Panc1 (cell line): ENCODE measurements at regions not wholly inside any gene's neighbourhood (a gene's known extent, or its start where the extent isn't known, plus 50 kb on each side); places are given as distances from the start of the nearest gene placed in this dataset.

Experiments used
- ATAC-seq: fragments of 200-7000 bp; cut with Tn5 transposase; 2 replicates; pipeline ENCODE4 v1.9.1; 2020; ENCODE audit warnings: mild to moderate bottlenecking, moderate library complexity
- BruUV-seq: library from RNA; stranded (reverse); fragments of 400-500 nt; replicated peaks from 2 replicates; lab custom pipeline; 2021; lab: Mats Ljungman, UMichigan
- CTCF ChIA-PET: fragments of 300-600 bp; sonication (Branson Sonifier 250); formaldehyde crosslinking; loops from one replicate; lab custom pipeline; 2022; ENCODE audit warnings: antibody characterized with exemption; lab: Charles Lee
- POLR2A ChIA-PET: fragments of 300-600 bp; sonication (Branson Sonifier 250); formaldehyde crosslinking; loops from one replicate; lab custom pipeline; 2022; ENCODE audit warnings: antibody characterized with exemption; lab: Charles Lee
- DNase-seq: peaks from one replicate; pipeline ENCODE4 v3.0.0-alpha.2; 2010; ENCODE audit warnings: low read depth, low spot score
- H3K27ac ChIP-seq: 2 replicates; pipeline ENCODE4 v1.5.1; 2011; ENCODE audit warnings: mild to moderate bottlenecking, low read length, inconsistent platforms
- H3K27me3 ChIP-seq: fragments of 200-500 bp; sonication (Bioruptor generic); 2 replicates; pipeline ENCODE4 v1.6.0; 2014; ENCODE audit warnings: low read length, inconsistent platforms; ENCODE audit not compliant: control insufficient read depth, insufficient read depth
- H3K36me3 ChIP-seq: fragments of 200-500 bp; sonication (Bioruptor generic); 2 replicates; pipeline ENCODE4 v1.5.1; 2014; ENCODE audit warnings: inconsistent platforms, mild to moderate bottlenecking, low read length, moderate library complexity; ENCODE audit not compliant: control insufficient read depth, insufficient read depth
- H3K4me1 ChIP-seq: 2 replicates; pipeline ENCODE4 v1.5.1; 2011; ENCODE audit warnings: inconsistent platforms, mild to moderate bottlenecking, low read length, moderate library complexity; ENCODE audit not compliant: control insufficient read depth, insufficient read depth
- H3K4me3 ChIP-seq, 2 experiments: 2 replicates each; pipeline ENCODE4 v1.5.1; 2011 to 2012; ENCODE audit warnings: low read depth in 2 of 2, low read length in 2 of 2, mild to moderate bottlenecking in 2 of 2, inconsistent platforms in 1 of 2, moderate library complexity in 1 of 2
- H3K9me3 ChIP-seq: fragments of 200-500 bp; sonication (Bioruptor generic); 2 replicates; pipeline ENCODE4 v1.5.1; 2014; ENCODE audit warnings: low read depth, mild to moderate bottlenecking, inconsistent platforms, low read length, moderate library complexity; ENCODE audit not compliant: control insufficient read depth, insufficient read depth
- POLR2AphosphoS5 ChIP-seq: IDR thresholded peaks from 2 replicates; pipeline ENCODE4 v1.6.1; 2012; ENCODE audit warnings: mild to moderate bottlenecking, low read depth, low read length, moderate library complexity
- SIN3A ChIP-seq: IDR thresholded peaks from 2 replicates; pipeline ENCODE4 v1.6.1; 2012; ENCODE audit warnings: low read depth, mild to moderate bottlenecking, low read length, moderate library complexity, borderline replicate concordance; ENCODE audit not compliant: insufficient read depth
- TCF7L2 ChIP-seq: IDR thresholded peaks from 2 replicates; pipeline ENCODE4 v1.6.1; 2011; ENCODE audit warnings: mild to moderate bottlenecking, low read depth, low read length, inconsistent platforms
- in situ Hi-C: cut with HindIII; loops from 2 replicates; pipeline ENCODE4 v1.10.0; 2016; ENCODE audit warnings: low sequenced_read_pairs, low pct_unique_long_range_greater_than_20kb
- intact Hi-C: fragments of 100-400 bp; cut with micrococcal nuclease; formaldehyde crosslinking; loops from one replicate; pipeline ENCODE4 v1.10.0; 2022; ENCODE audit not compliant: unreplicated experiment
- TF ChIP-seq, protein P1 (sequence below): fragments of 450-650 bp; IDR thresholded peaks from 2 replicates; pipeline ENCODE4 v1.5.1; 2017; ENCODE audit warnings: mild to moderate bottlenecking
- TF ChIP-seq, protein P2 (sequence below), 2 experiments: IDR thresholded peaks; 2 replicates each; pipeline ENCODE4 v1.6.1; 2011 to 2012; ENCODE audit warnings: low read depth in 2 of 2, control low read depth in 1 of 2, low read length in 1 of 2, mild to moderate bottlenecking in 1 of 2, moderate library complexity in 1 of 2; ENCODE audit not compliant: insufficient read depth in 1 of 2

DNA sequence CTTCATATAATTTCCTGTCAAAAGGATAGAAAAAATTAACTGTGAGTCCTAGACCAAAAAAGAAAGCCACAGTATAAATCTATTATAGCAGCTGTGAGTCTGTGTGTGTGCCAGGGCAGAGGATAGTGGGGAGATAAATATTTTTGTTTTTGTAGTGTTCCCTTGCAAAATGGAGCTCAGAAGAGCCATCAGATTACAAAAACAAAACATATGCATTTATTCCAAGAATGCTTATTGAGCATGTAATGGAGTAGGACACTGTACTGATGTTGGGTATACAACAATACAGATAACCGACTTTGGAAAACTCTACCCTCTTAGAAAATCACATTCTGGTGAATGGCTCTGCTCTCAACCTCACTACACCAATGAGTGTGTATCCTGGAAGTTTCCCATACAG lies 111.0 kb downstream of the DMAC1 start:
- CTCF ChIA-PET = no interaction called here
- Histone ChIP-seq H3K9me3 (no peaks in the 10 kb centered on the region), H3K27ac (no peak overlapping the region), H3K4me3 (no peak overlapping the region), H3K4me1 (no peaks in the 10 kb centered on the region), H3K36me3 (no peaks in the 10 kb centered on the region), H3K27me3 (no peaks in the 10 kb centered on the region)
- ATAC-seq = no peak
- POLR2A ChIA-PET = no interaction called here
- in situ Hi-C loops = no loop called here
- TF ChIP-seq, protein P1, sequence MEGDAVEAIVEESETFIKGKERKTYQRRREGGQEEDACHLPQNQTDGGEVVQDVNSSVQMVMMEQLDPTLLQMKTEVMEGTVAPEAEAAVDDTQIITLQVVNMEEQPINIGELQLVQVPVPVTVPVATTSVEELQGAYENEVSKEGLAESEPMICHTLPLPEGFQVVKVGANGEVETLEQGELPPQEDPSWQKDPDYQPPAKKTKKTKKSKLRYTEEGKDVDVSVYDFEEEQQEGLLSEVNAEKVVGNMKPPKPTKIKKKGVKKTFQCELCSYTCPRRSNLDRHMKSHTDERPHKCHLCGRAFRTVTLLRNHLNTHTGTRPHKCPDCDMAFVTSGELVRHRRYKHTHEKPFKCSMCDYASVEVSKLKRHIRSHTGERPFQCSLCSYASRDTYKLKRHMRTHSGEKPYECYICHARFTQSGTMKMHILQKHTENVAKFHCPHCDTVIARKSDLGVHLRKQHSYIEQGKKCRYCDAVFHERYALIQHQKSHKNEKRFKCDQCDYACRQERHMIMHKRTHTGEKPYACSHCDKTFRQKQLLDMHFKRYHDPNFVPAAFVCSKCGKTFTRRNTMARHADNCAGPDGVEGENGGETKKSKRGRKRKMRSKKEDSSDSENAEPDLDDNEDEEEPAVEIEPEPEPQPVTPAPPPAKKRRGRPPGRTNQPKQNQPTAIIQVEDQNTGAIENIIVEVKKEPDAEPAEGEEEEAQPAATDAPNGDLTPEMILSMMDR = no peak
- no peak for TF ChIP-seq POLR2AphosphoS5
- no peak for TF ChIP-seq SIN3A
- no peak for TF ChIP-seq TCF7L2
- TF ChIP-seq, protein P2, sequence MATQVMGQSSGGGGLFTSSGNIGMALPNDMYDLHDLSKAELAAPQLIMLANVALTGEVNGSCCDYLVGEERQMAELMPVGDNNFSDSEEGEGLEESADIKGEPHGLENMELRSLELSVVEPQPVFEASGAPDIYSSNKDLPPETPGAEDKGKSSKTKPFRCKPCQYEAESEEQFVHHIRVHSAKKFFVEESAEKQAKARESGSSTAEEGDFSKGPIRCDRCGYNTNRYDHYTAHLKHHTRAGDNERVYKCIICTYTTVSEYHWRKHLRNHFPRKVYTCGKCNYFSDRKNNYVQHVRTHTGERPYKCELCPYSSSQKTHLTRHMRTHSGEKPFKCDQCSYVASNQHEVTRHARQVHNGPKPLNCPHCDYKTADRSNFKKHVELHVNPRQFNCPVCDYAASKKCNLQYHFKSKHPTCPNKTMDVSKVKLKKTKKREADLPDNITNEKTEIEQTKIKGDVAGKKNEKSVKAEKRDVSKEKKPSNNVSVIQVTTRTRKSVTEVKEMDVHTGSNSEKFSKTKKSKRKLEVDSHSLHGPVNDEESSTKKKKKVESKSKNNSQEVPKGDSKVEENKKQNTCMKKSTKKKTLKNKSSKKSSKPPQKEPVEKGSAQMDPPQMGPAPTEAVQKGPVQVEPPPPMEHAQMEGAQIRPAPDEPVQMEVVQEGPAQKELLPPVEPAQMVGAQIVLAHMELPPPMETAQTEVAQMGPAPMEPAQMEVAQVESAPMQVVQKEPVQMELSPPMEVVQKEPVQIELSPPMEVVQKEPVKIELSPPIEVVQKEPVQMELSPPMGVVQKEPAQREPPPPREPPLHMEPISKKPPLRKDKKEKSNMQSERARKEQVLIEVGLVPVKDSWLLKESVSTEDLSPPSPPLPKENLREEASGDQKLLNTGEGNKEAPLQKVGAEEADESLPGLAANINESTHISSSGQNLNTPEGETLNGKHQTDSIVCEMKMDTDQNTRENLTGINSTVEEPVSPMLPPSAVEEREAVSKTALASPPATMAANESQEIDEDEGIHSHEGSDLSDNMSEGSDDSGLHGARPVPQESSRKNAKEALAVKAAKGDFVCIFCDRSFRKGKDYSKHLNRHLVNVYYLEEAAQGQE (IDR thresholded peaks at IDR 0.05; ENCODE audit: insufficient read depth in 1 of 2, low read depth in 2 of 2, low read length in 1 of 2) = no peak
- no peak for DNase-seq
- BruUV-seq = no TSS peak
- intact Hi-C loops = no loop called here

DNA sequence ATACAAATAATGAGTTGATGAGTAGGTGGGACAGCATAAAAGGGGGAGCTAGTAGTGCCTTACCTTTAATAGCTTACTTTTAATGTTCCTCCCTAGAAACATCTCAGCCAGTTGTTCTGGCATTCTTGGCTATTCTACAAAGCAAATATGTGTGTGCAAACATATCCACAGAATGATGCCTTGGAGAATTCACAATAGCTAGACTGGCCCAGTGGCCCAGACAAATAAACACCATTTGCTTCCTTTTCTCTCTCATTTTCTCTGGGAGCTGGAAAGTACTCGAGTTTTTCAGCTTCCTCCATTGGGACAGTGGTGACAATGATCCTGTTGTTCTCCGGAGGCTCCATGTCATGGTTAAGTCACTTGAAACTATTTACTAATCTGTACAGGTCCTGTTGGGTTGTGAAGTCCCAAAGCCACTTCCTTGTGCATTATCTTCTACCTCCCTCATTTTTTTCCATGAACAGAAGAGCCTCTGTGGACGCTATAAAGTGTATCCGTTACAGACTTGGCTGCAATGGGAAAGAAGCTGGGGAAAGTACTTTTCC lies 122.9 kb downstream of the DMAC1 start:
- no TSS peak for BruUV-seq
- ChIA-PET POLR2A (no interaction called here), CTCF (no interaction called here)
- in situ Hi-C loops (no loop called here), intact Hi-C loops (no loop called here)
- TF ChIP-seq SIN3A (no peak), TCF7L2 (no peak), POLR2AphosphoS5 (no peak)
- TF ChIP-seq, protein P1 = no peak
- TF ChIP-seq, protein P2 (IDR thresholded peaks at IDR 0.05; ENCODE audit: insufficient read depth in 1 of 2, low read depth in 2 of 2, low read length in 1 of 2) = no peak
- Histone ChIP-seq H3K4me3 (no peak overlapping the region), H3K4me1 (no peaks in the 10 kb centered on the region), H3K36me3 (no peaks in the 10 kb centered on the region), H3K27ac (no peak overlapping the region), H3K9me3 (no peaks in the 10 kb centered on the region), H3K27me3 (no peaks in the 10 kb centered on the region)
- ATAC-seq (no peak), DNase-seq (no peak)
